H1 (cell line): ENCODE measurements at regions not wholly inside any gene's neighbourhood (a gene's known extent, or its start where the extent isn't known, plus 50 kb on each side); places are given as distances from the start of the nearest gene placed in this dataset.

Source experiments
- CTCF ChIA-PET: fragments of 300-600 bp; sonication (Branson Sonifier 250); formaldehyde crosslinking; loops from one replicate; lab custom pipeline; 2021; ENCODE audit not compliant: partially characterized antibody; lab: Charles Lee
- POLR2A ChIA-PET: fragments of 300-600 bp; sonication (Branson Sonifier 250); formaldehyde crosslinking; loops from one replicate; lab custom pipeline; 2021; ENCODE audit warnings: inconsistent platforms; ENCODE audit not compliant: partially characterized antibody; lab: Charles Lee
- DNase-seq, 2 experiments: peaks; one replicate each; pipeline versions ENCODE4 v3.0.0 to v3.0.0-alpha.2; 2010 to 2022; ENCODE audit warnings: low spot score in 2 of 2, low read depth in 1 of 2, mixed read lengths in 1 of 2
- FAIRE-seq: peaks from 2 replicates; lab custom pipeline; 2011; peaks lifted over from hg19 to GRCh38; lab: Jason Lieb, UNC
- H2AFZ ChIP-seq: 2 replicates; pipeline ENCODE4 v1.8.1; 2012; ENCODE audit warnings: low read length, inconsistent platforms
- H2AK5ac ChIP-seq: 2 replicates; pipeline ENCODE4 v1.6.1; 2013; ENCODE audit warnings: low read depth, low read length
- H2BK120ac ChIP-seq: replicated peaks from 2 replicates; pipeline ENCODE3; 2013; ENCODE audit warnings: low read depth, low read length, inconsistent platforms
- H2BK12ac ChIP-seq: 2 replicates; pipeline ENCODE4 v1.6.1; 2013; ENCODE audit warnings: low read depth, low read length
- H2BK15ac ChIP-seq: 2 replicates; pipeline ENCODE4 v1.6.1; 2013; ENCODE audit warnings: low read length
- H2BK20ac ChIP-seq: 2 replicates; pipeline ENCODE4 v1.6.1; 2013; ENCODE audit warnings: low read length
- H2BK5ac ChIP-seq: 2 replicates; pipeline ENCODE4 v1.6.1; 2013; ENCODE audit warnings: low read depth, low read length
- H3K14ac ChIP-seq: 2 replicates; pipeline ENCODE4 v1.6.1; 2013; ENCODE audit warnings: inconsistent platforms; ENCODE audit not compliant: insufficient read length
- H3K18ac ChIP-seq: 2 replicates; pipeline ENCODE4 v1.6.1; 2013; ENCODE audit warnings: low read length; ENCODE audit errors: extremely low read depth
- H3K23ac ChIP-seq: 2 replicates; pipeline ENCODE4 v1.6.1; 2013; ENCODE audit warnings: inconsistent platforms; ENCODE audit not compliant: insufficient read length
- H3K23me2 ChIP-seq: 2 replicates; pipeline ENCODE4 v1.6.1; 2013; ENCODE audit warnings: low read depth, low read length
- H3K27ac ChIP-seq: 2 replicates; pipeline ENCODE4 v1.6.1; 2011; ENCODE audit warnings: low read depth, low read length, inconsistent platforms
- H3K27me3 ChIP-seq, 4 experiments: replicated peaks in 1 of 4; 1 replicate in 1 of 4; 2 replicates in 3 of 4; pipeline versions ENCODE4 v1.6.1 to v1.8.1; 2011 to 2013; ENCODE audit warnings: low read length in 3 of 4, mild to moderate bottlenecking in 3 of 4, inconsistent platforms in 2 of 4, mixed read lengths in 2 of 4, moderate library complexity in 1 of 4; ENCODE audit not compliant: control insufficient read depth in 3 of 4, insufficient read depth in 3 of 4; ENCODE audit errors: extremely low read depth in 1 of 4
- H3K36me3 ChIP-seq, 4 experiments: 2 replicates each; pipeline versions ENCODE4 v1.6.1 to v1.8.1; 2011 to 2013; ENCODE audit warnings: mild to moderate bottlenecking in 4 of 4, low read length in 3 of 4, moderate library complexity in 2 of 4, control low read depth in 1 of 4, inconsistent platforms in 1 of 4; ENCODE audit not compliant: insufficient read depth in 4 of 4, control insufficient read depth in 2 of 4
- H3K4ac ChIP-seq: replicated peaks from 2 replicates; pipeline ENCODE3; 2013; ENCODE audit warnings: low read length, low read depth, mixed read lengths, inconsistent platforms; ENCODE audit not compliant: insufficient read length
- H3K4me1 ChIP-seq, 4 experiments: replicated peaks in 1 of 4; 1 replicate in 1 of 4; 2 replicates in 3 of 4; pipeline versions ENCODE4 v1.6.1 to v1.8.1; 2011 to 2013; ENCODE audit warnings: low read length in 3 of 4, inconsistent platforms in 2 of 4, mixed read lengths in 1 of 4; ENCODE audit not compliant: insufficient read depth in 4 of 4, control insufficient read depth in 3 of 4
- H3K4me2 ChIP-seq, 2 experiments: 2 replicates each; pipeline versions ENCODE4 v1.6.1 to v1.8.1; 2011 to 2013; ENCODE audit warnings: low read depth in 2 of 2, low read length in 2 of 2, control low read depth in 1 of 2, inconsistent platforms in 1 of 2, mild to moderate bottlenecking in 1 of 2; ENCODE audit not compliant: insufficient read depth in 1 of 2
- H3K4me3 ChIP-seq, 4 experiments: fragments of 200-600, 300-600 bp in 1 of 4; sonication (generic), shearing (Covaris generic), sonication (Bioruptor Twin) in 1 of 4; 2 replicates each; pipeline versions ENCODE4 v1.5.1 to v1.8.1; 2011 to 2016; ENCODE audit warnings: low read length in 4 of 4, low read depth in 3 of 4, control low read depth in 2 of 4, inconsistent platforms in 2 of 4, mild to moderate bottlenecking in 2 of 4, mixed read lengths in 1 of 4, moderate library complexity in 1 of 4; ENCODE audit not compliant: insufficient read depth in 2 of 4; ENCODE audit errors: extremely low read depth in 1 of 4
- H3K56ac ChIP-seq: replicated peaks from 2 replicates; pipeline ENCODE3; 2013; ENCODE audit warnings: low read depth, mild to moderate bottlenecking, mixed read lengths, low read length, inconsistent platforms; ENCODE audit not compliant: insufficient read length
- H3K79me1 ChIP-seq: 2 replicates; pipeline ENCODE4 v1.6.1; 2013; ENCODE audit warnings: low read depth, low read length, control low read depth
- H3K79me2 ChIP-seq, 2 experiments: 2 replicates each; pipeline versions ENCODE4 v1.6.1 to v1.8.1; 2012 to 2013; ENCODE audit warnings: low read length in 2 of 2, mild to moderate bottlenecking in 2 of 2, inconsistent platforms in 1 of 2; ENCODE audit not compliant: insufficient read depth in 2 of 2, control insufficient read depth in 1 of 2
- H3K9ac ChIP-seq, 4 experiments: replicated peaks in 1 of 4; 1 replicate in 1 of 4; 2 replicates in 3 of 4; pipeline versions ENCODE4 v1.6.1 to v1.8.1; 2011 to 2013; ENCODE audit warnings: low read depth in 3 of 4, low read length in 3 of 4, control low read depth in 2 of 4, mild to moderate bottlenecking in 2 of 4, moderate library complexity in 2 of 4, inconsistent platforms in 1 of 4; ENCODE audit errors: extremely low read depth in 1 of 4
- H3K9me3 ChIP-seq, 2 experiments: 2 replicates each; pipeline versions ENCODE4 v1.6.1 to v1.8.1; 2012 to 2013; ENCODE audit warnings: mild to moderate bottlenecking in 2 of 2, moderate library complexity in 2 of 2, control low read depth in 1 of 2, inconsistent platforms in 1 of 2, low read depth in 1 of 2, low read length in 1 of 2, mixed read lengths in 1 of 2; ENCODE audit not compliant: insufficient read depth in 2 of 2
- H4K20me1 ChIP-seq, 2 experiments: replicated peaks in 1 of 2; 2 replicates each; pipeline versions ENCODE3 to v1.8.1; 2011 to 2013; ENCODE audit warnings: inconsistent platforms in 2 of 2, low read length in 2 of 2, mild to moderate bottlenecking in 1 of 2; ENCODE audit not compliant: insufficient read depth in 2 of 2, control insufficient read depth in 1 of 2
- H4K5ac ChIP-seq: 2 replicates; pipeline ENCODE4 v1.6.1; 2013; ENCODE audit warnings: low read length, low read depth, mixed read lengths, inconsistent platforms; ENCODE audit not compliant: insufficient read length
- H4K8ac ChIP-seq: 2 replicates; pipeline ENCODE4 v1.8.0; 2013; ENCODE audit warnings: mild to moderate bottlenecking, moderate library complexity, low read length, inconsistent platforms; ENCODE audit not compliant: insufficient read depth; ENCODE audit errors: extremely low read depth
- H4K91ac ChIP-seq: replicated peaks from 2 replicates; pipeline ENCODE3; 2013; ENCODE audit warnings: low read length, mixed read lengths, inconsistent platforms; ENCODE audit not compliant: insufficient read length
- NRF1 ChIP-seq: IDR thresholded peaks from 2 replicates; pipeline ENCODE4 v1.6.1; 2011; ENCODE audit warnings: mild to moderate bottlenecking, low read depth, low read length, improper control_type of control experiment
- SP1 ChIP-seq: IDR thresholded peaks from 2 replicates; pipeline ENCODE4 v1.6.1; 2011; ENCODE audit warnings: low read depth, low read length
- SP4 ChIP-seq: IDR thresholded peaks from 2 replicates; pipeline ENCODE4 v1.6.1; 2012; ENCODE audit warnings: low read length, inconsistent platforms
- TAF1 ChIP-seq: IDR thresholded peaks from 2 replicates; pipeline ENCODE4 v1.6.1; 2011; ENCODE audit warnings: mild to moderate bottlenecking, low read depth, low read length
- WGBS, 2 experiments: shearing (Covaris generic) in 1 of 2; methylation state at CpG; one replicate each; pipeline versions ENCODE4 v1.1.6 to v1.1.7; 2013 to 2015; ENCODE audit warnings: low lambda C conversion rate in 2 of 2, mixed read lengths in 2 of 2, inconsistent platforms in 1 of 2, low coverage in 1 of 2, missing lambda C conversion rate in 1 of 2; ENCODE audit not compliant: insufficient replicate concordance in 2 of 2, insufficient coverage in 1 of 2, insufficient read length in 1 of 2; ENCODE audit errors: extremely low coverage in 1 of 2, missing lambda C conversion rate in 1 of 2; 5-methylcytosine and 5-hydroxymethylcytosine counted together
- TF ChIP-seq, protein P1 (sequence below): IDR thresholded peaks from 2 replicates; pipeline ENCODE4 v1.6.1; 2012; ENCODE audit warnings: low read length, inconsistent platforms
- TF ChIP-seq, protein P2 (sequence below), 3 experiments: IDR thresholded peaks; 1 replicate in 2 of 3; 2 replicates in 1 of 3; pipeline versions ENCODE4 v1.5.1 to v1.6.1; 2011; ENCODE audit warnings: low read length in 3 of 3, mild to moderate bottlenecking in 3 of 3, inconsistent platforms in 2 of 3, low read depth in 1 of 3, moderate library complexity in 1 of 3; ENCODE audit not compliant: insufficient read depth in 1 of 3; ENCODE audit errors: control extremely low read depth in 1 of 3

DNA sequence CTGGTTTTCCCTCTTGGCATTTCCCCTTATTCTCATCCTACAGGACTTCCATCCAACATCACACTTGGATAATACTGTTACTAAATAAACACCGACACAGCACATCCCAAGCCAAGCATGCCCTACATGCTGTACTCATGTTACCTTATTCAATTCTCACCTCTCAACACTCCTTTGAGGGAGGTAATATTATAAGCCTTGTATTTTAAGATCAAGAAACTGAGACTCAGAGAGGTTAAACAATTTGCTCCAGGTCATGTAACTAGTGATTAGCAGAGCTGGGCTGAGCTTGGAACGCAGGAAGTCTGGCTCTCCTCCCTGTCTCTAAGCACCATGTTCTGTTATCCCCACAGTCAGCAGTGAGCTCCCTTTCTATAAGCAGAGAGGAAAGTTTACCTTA, 333.6 kb upstream of the IGFBP7 start:
- H3K27me3 ChIP-seq: no peaks in the 10 kb centered on the region
- H3K79me1 ChIP-seq: no peaks in the 10 kb centered on the region
- 90% methylated on average over 2 of the region's 2 CpGs; no CpG with 5 or more reads in 1 of the 2 experiments for WGBS, 2 experiments
- no peak overlapping the region for H3K18ac ChIP-seq
- H3K14ac ChIP-seq: no peak overlapping the region
- H3K4me1 ChIP-seq: no peaks in the 10 kb centered on the region
- no peaks in the 10 kb centered on the region for H3K36me3 ChIP-seq
- no peak overlapping the region for H3K9ac ChIP-seq
- H4K91ac ChIP-seq: no peak overlapping the region
- no peak overlapping the region for H2BK120ac ChIP-seq
- no peak overlapping the region for H3K27ac ChIP-seq
- H2BK5ac ChIP-seq: no peak overlapping the region
- H3K4me3 ChIP-seq: no peak overlapping the region
- no peak overlapping the region for H2BK12ac ChIP-seq
- DNase-seq (no peak), FAIRE-seq (no peak)
- H4K20me1 ChIP-seq: no peaks in the 10 kb centered on the region
- H2BK20ac ChIP-seq: no peak overlapping the region
- H4K8ac ChIP-seq: no peak overlapping the region
- TF ChIP-seq SP1 (no peak), NRF1 (no peak), SP4 (no peak), TAF1 (no peak)
- TF ChIP-seq, protein P1, sequence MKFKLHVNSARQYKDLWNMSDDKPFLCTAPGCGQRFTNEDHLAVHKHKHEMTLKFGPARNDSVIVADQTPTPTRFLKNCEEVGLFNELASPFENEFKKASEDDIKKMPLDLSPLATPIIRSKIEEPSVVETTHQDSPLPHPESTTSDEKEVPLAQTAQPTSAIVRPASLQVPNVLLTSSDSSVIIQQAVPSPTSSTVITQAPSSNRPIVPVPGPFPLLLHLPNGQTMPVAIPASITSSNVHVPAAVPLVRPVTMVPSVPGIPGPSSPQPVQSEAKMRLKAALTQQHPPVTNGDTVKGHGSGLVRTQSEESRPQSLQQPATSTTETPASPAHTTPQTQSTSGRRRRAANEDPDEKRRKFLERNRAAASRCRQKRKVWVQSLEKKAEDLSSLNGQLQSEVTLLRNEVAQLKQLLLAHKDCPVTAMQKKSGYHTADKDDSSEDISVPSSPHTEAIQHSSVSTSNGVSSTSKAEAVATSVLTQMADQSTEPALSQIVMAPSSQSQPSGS: no peak
- TF ChIP-seq, protein P2, sequence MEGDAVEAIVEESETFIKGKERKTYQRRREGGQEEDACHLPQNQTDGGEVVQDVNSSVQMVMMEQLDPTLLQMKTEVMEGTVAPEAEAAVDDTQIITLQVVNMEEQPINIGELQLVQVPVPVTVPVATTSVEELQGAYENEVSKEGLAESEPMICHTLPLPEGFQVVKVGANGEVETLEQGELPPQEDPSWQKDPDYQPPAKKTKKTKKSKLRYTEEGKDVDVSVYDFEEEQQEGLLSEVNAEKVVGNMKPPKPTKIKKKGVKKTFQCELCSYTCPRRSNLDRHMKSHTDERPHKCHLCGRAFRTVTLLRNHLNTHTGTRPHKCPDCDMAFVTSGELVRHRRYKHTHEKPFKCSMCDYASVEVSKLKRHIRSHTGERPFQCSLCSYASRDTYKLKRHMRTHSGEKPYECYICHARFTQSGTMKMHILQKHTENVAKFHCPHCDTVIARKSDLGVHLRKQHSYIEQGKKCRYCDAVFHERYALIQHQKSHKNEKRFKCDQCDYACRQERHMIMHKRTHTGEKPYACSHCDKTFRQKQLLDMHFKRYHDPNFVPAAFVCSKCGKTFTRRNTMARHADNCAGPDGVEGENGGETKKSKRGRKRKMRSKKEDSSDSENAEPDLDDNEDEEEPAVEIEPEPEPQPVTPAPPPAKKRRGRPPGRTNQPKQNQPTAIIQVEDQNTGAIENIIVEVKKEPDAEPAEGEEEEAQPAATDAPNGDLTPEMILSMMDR (IDR thresholded peaks at IDR 0.05; ENCODE audit: control extremely low read depth in 1 of 3, insufficient read depth in 1 of 3, low read depth in 1 of 3, low read length in 3 of 3): no peak
- TF ChIP-seq, all 59 proteins: peak for 0
- H2AFZ ChIP-seq: no peak overlapping the region
- no peak overlapping the region for H3K23ac ChIP-seq
- H3K4me2 ChIP-seq: no peak overlapping the region
- CTCF ChIA-PET: interaction anchor here (0.6 to 5.7 kb wide), 16 partner anchors 9 to 785 kb away, joined by 3 to 55 read pairs (median 4); no protein-coding TSS in a partner anchor
- no peak overlapping the region for H2BK15ac ChIP-seq
- no peaks in the 10 kb centered on the region for H3K23me2 ChIP-seq
- H3K9me3 ChIP-seq: no peaks in the 10 kb centered on the region
- H3K56ac ChIP-seq: no peak overlapping the region
- POLR2A ChIA-PET: no interaction called here
- no peak overlapping the region for H2AK5ac ChIP-seq
- no peak overlapping the region for H3K4ac ChIP-seq
- no peaks in the 10 kb centered on the region for H3K79me2 ChIP-seq
- H4K5ac ChIP-seq: no peak overlapping the region
